ENCODE measurements at regions not wholly inside any gene's neighbourhood (a gene's known extent, or its start where the extent isn't known, plus 50 kb on each side); places are given as distances from the start of the nearest gene placed in this dataset.

GRCh38 chr2:118225666-118226065 lies 137.4 kb downstream of the INSIG2 start:
- TF ChIP-seq CTCF (IDR thresholded peaks at IDR 0.05) (no peak), POLR2A (IDR thresholded peaks at IDR 0.05; ENCODE audit: low read length) (no peak), POLR2AphosphoS2 (conservative IDR thresholded peaks at IDR 0.05; ENCODE audit: low read length) (no peak), TP53 (CRISPR knock-in tag; IDR thresholded peaks at IDR 0.05) (no peak), HOXA7 (CRISPR knock-in tag; IDR thresholded peaks at IDR 0.05) (no peak), REST (IDR thresholded peaks at IDR 0.05) (no peak), SMC3 (IDR thresholded peaks at IDR 0.05) (no peak), ELK1 (IDR thresholded peaks at IDR 0.05; ENCODE audit: low read depth, low read length) (no peak), MAFK (IDR thresholded peaks at IDR 0.05; ENCODE audit: partially characterized antibody) (no peak)
